ENCODE measurements at regions not wholly inside any gene's neighbourhood (a gene's known extent, or its start where the extent isn't known, plus 50 kb on each side); places are given as distances from the start of the nearest gene placed in this dataset.

- no peaks in the 10 kb centered on the region for H3K27me3 ChIP-seq (ENCODE audit: control insufficient read depth in 3 of 3, insufficient read depth in 3 of 3, low read length in 3 of 3)
- no peak for FAIRE-seq
These were observed 162.8 kb upstream of the SLC38A2 start for GRCh38 chr12:46535376-46535775.

GRCh38 chr12:46534327-46534840, 161.8 kb upstream of the SLC38A2 start:
- 42 to 83% (median 45%) methylated on average over 1 of the region's 1 CpG for WGBS, 3 donors
- Histone ChIP-seq H3K27me3 (ENCODE audit: control insufficient read depth in 3 of 3, insufficient read depth in 3 of 3, low read length in 3 of 3) (no peaks in the 10 kb centered on the region), H3K4me3 (ENCODE audit: low read depth in 1 of 3, low read length in 3 of 3) (no peak overlapping the region), H3K36me3 (ENCODE audit: control insufficient read depth in 3 of 3, insufficient read depth in 2 of 3, low read depth in 1 of 3, low read length in 3 of 3) (no peaks in the 10 kb centered on the region), H3K27ac (ENCODE audit: low read depth in 1 of 3, low read length in 2 of 3) (peak overlapping the region in 1 of 3 donors; percentile 41), H3K9me3 (ENCODE audit: control insufficient read depth in 2 of 2, insufficient read depth in 1 of 2, low read depth in 1 of 2, low read length in 1 of 2) (peaks cover 0 to 19% of the 10 kb centered on the region in 2 donors), H3K4me1 (ENCODE audit: control insufficient read depth in 3 of 3, insufficient read depth in 2 of 3, low read depth in 1 of 3, low read length in 2 of 3) (peaks cover 0 to 17% (median 0%) of the 10 kb centered on the region in 3 donors)
- DNase-seq (peak in 1 of 2 donors; percentile 37), FAIRE-seq (no peak)

More at GRCh38 chr12:46535376-46535775, 162.8 kb upstream of the SLC38A2 start:
- 78 to 92% (median 82%) methylated on average over 3 of the region's 3 CpGs for WGBS, 3 donors
- no peak overlapping the region for H3K4me3 ChIP-seq (ENCODE audit: low read depth in 1 of 3, low read length in 3 of 3)
- no peak overlapping the region for H3K27ac ChIP-seq (ENCODE audit: low read depth in 1 of 3, low read length in 2 of 3)
- no peak for DNase-seq
- H3K4me1 ChIP-seq (ENCODE audit: control insufficient read depth in 3 of 3, insufficient read depth in 2 of 3, low read depth in 1 of 3, low read length in 2 of 3), result peaks cover 0 to 17% (median 0%) of the 10 kb centered on the region in 3 donors
- no peaks in the 10 kb centered on the region for H3K36me3 ChIP-seq (ENCODE audit: control insufficient read depth in 3 of 3, insufficient read depth in 2 of 3, low read depth in 1 of 3, low read length in 3 of 3)
- H3K9me3 ChIP-seq (ENCODE audit: control insufficient read depth in 2 of 2, insufficient read depth in 1 of 2, low read depth in 1 of 2, low read length in 1 of 2), result peaks cover 0 to 18% of the 10 kb centered on the region in 2 donors

GRCh38 chr12:46533723-46534122, 161.2 kb upstream of the SLC38A2 start:
- FAIRE-seq (no peak), DNase-seq (no peak)
- Histone ChIP-seq H3K4me1 (ENCODE audit: control insufficient read depth in 3 of 3, insufficient read depth in 2 of 3, low read depth in 1 of 3, low read length in 2 of 3) (peaks cover 0 to 17% (median 0%) of the 10 kb centered on the region in 3 donors), H3K27me3 (ENCODE audit: control insufficient read depth in 3 of 3, insufficient read depth in 3 of 3, low read length in 3 of 3) (no peaks in the 10 kb centered on the region), H3K4me3 (ENCODE audit: low read depth in 1 of 3, low read length in 3 of 3) (no peak overlapping the region), H3K27ac (ENCODE audit: low read depth in 1 of 3, low read length in 2 of 3) (peak overlapping the region in 1 of 3 donors; percentile 41), H3K36me3 (ENCODE audit: control insufficient read depth in 3 of 3, insufficient read depth in 2 of 3, low read depth in 1 of 3, low read length in 3 of 3) (no peaks in the 10 kb centered on the region), H3K9me3 (ENCODE audit: control insufficient read depth in 2 of 2, insufficient read depth in 1 of 2, low read depth in 1 of 2, low read length in 1 of 2) (peaks cover 0 to 19% of the 10 kb centered on the region in 2 donors)
- 77 to 88% (median 86%) methylated on average over 2 of the region's 2 CpGs for WGBS, 3 donors

- no peak overlapping the region for H3K4me3 ChIP-seq (ENCODE audit: low read depth in 1 of 3, low read length in 3 of 3)
- DNase-seq (no peak), FAIRE-seq (no peak)
- no peaks in the 10 kb centered on the region for H3K36me3 ChIP-seq (ENCODE audit: control insufficient read depth in 3 of 3, insufficient read depth in 2 of 3, low read depth in 1 of 3, low read length in 3 of 3)
- WGBS, 3 donors, result 92 to 97% (median 95%) methylated on average over 3 of the region's 3 CpGs
- peaks cover 0 to 17% (median 0%) of the 10 kb centered on the region in 3 donors for H3K4me1 ChIP-seq (ENCODE audit: control insufficient read depth in 3 of 3, insufficient read depth in 2 of 3, low read depth in 1 of 3, low read length in 2 of 3)
- H3K9me3 ChIP-seq (ENCODE audit: control insufficient read depth in 2 of 2, insufficient read depth in 1 of 2, low read depth in 1 of 2, low read length in 1 of 2), result peaks cover 0 to 19% of the 10 kb centered on the region in 2 donors
- no peaks in the 10 kb centered on the region for H3K27me3 ChIP-seq (ENCODE audit: control insufficient read depth in 3 of 3, insufficient read depth in 3 of 3, low read length in 3 of 3)
- H3K27ac ChIP-seq (ENCODE audit: low read depth in 1 of 3, low read length in 2 of 3), result no peak overlapping the region
These were observed 159.2 kb upstream of the SLC38A2 start for GRCh38 chr12:46531804-46532203.

- H3K36me3 ChIP-seq (ENCODE audit: control insufficient read depth in 3 of 3, insufficient read depth in 2 of 3, low read depth in 1 of 3, low read length in 3 of 3), result no peaks in the 10 kb centered on the region
- DNase-seq, result no peak
- H3K4me3 ChIP-seq (ENCODE audit: low read depth in 1 of 3, low read length in 3 of 3), result no peak overlapping the region
- FAIRE-seq, result no peak
- H3K27ac ChIP-seq (ENCODE audit: low read depth in 1 of 3, low read length in 2 of 3), result no peak overlapping the region
- peaks cover 0 to 19% of the 10 kb centered on the region in 2 donors for H3K9me3 ChIP-seq (ENCODE audit: control insufficient read depth in 2 of 2, insufficient read depth in 1 of 2, low read depth in 1 of 2, low read length in 1 of 2)
- 82 to 90% (median 87%) methylated on average over 6 of the region's 6 CpGs for WGBS, 3 donors
- H3K4me1 ChIP-seq (ENCODE audit: control insufficient read depth in 3 of 3, insufficient read depth in 2 of 3, low read depth in 1 of 3, low read length in 2 of 3), result peaks cover 0 to 15% (median 0%) of the 10 kb centered on the region in 3 donors
- no peaks in the 10 kb centered on the region for H3K27me3 ChIP-seq (ENCODE audit: control insufficient read depth in 3 of 3, insufficient read depth in 3 of 3, low read length in 3 of 3)
These were observed 158.6 kb upstream of the SLC38A2 start for GRCh38 chr12:46531059-46531785.

- no peaks in the 10 kb centered on the region for H3K36me3 ChIP-seq (ENCODE audit: control insufficient read depth in 3 of 3, insufficient read depth in 2 of 3, low read depth in 1 of 3, low read length in 3 of 3)
- DNase-seq (no peak), FAIRE-seq (no peak)
- 90 to 95% (median 92%) methylated on average over 14 of the region's 14 CpGs for WGBS, 3 donors
- H3K27me3 ChIP-seq (ENCODE audit: control insufficient read depth in 3 of 3, insufficient read depth in 3 of 3, low read length in 3 of 3), result no peaks in the 10 kb centered on the region
- no peak overlapping the region for H3K27ac ChIP-seq (ENCODE audit: low read depth in 1 of 3, low read length in 2 of 3)
- H3K4me1 ChIP-seq (ENCODE audit: control insufficient read depth in 3 of 3, insufficient read depth in 2 of 3, low read depth in 1 of 3, low read length in 2 of 3), result peaks cover 0 to 8% (median 0%) of the 10 kb centered on the region in 3 donors
- peaks cover 0 to 19% of the 10 kb centered on the region in 2 donors for H3K9me3 ChIP-seq (ENCODE audit: control insufficient read depth in 2 of 2, insufficient read depth in 1 of 2, low read depth in 1 of 2, low read length in 1 of 2)
- H3K4me3 ChIP-seq (ENCODE audit: low read depth in 1 of 3, low read length in 3 of 3), result no peak overlapping the region
These were observed 157.9 kb upstream of the SLC38A2 start for GRCh38 chr12:46530373-46531056.

DNA sequence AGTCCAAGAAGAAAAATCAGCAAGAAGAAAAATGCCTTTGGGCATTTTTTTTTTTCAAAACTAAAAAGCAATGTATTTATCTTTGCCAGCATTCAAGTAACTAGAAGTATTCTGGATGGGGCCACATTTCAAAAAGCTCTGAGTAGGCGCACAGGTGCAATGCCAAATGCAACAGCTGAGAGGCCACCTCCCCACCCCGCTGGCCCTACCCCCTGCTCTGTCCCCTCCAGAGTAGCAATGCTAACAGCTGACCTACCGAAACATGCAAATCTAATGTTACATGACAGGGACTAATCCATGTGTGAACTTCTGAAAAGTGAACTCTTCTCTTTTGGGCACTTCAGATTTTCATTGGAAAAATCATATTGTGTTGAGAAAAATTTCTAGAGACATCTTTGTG, 153.7 kb upstream of the SLC38A2 start:
- 72 to 88% (median 77%) methylated on average over 3 of the region's 3 CpGs for WGBS, 3 donors

DNA sequence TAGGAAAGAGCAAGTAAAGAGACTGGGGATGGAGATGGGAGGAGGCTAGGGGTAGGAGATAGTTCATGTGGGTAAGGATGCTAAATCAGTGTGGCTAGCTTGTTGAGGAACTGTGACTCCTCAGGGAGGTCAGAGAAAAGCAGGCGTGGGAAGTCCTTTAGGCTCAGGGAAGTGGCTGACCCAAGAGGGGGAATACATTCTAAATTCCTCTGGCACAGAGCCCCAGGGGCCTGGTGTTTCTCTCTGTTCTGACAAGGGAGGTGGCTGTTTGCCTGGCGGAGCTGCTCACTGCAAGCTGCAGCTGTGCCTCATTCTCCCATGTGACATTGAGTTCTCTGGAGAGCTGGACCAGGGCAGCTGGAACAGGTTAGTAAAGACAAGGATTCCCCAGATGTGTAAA, 152.2 kb upstream of the SLC38A2 start:
- DNase-seq (peak; percentile 3 to 34), FAIRE-seq (no peak)
- WGBS, 3 donors, result 66 to 94% (median 83%) methylated on average over 2 of the region's 2 CpGs
- no peaks in the 10 kb centered on the region for H3K36me3 ChIP-seq (ENCODE audit: control insufficient read depth in 3 of 3, insufficient read depth in 2 of 3, low read depth in 1 of 3, low read length in 3 of 3)
- no peaks in the 10 kb centered on the region for H3K9me3 ChIP-seq (ENCODE audit: control insufficient read depth in 2 of 2, insufficient read depth in 1 of 2, low read depth in 1 of 2, low read length in 1 of 2)
- peak overlapping the region in 2 of 3 donors; percentile 42 to 85 for H3K27ac ChIP-seq (ENCODE audit: low read depth in 1 of 3, low read length in 2 of 3)
- no peaks in the 10 kb centered on the region for H3K27me3 ChIP-seq (ENCODE audit: control insufficient read depth in 3 of 3, insufficient read depth in 3 of 3, low read length in 3 of 3)
- H3K4me1 ChIP-seq (ENCODE audit: control insufficient read depth in 3 of 3, insufficient read depth in 2 of 3, low read depth in 1 of 3, low read length in 2 of 3), result peaks cover 2 to 14% (median 3%) of the 10 kb centered on the region in 3 donors
- H3K4me3 ChIP-seq (ENCODE audit: low read depth in 1 of 3, low read length in 3 of 3), result no peak overlapping the region

More for the DNA sequence above, 153.7 kb upstream of the SLC38A2 start:
- Histone ChIP-seq H3K4me3 (ENCODE audit: low read depth in 1 of 3, low read length in 3 of 3) (no peak overlapping the region), H3K9me3 (ENCODE audit: control insufficient read depth in 2 of 2, insufficient read depth in 1 of 2, low read depth in 1 of 2, low read length in 1 of 2) (peaks cover 0 to 9% of the 10 kb centered on the region in 2 donors), H3K27ac (ENCODE audit: low read depth in 1 of 3, low read length in 2 of 3) (no peak overlapping the region), H3K36me3 (ENCODE audit: control insufficient read depth in 3 of 3, insufficient read depth in 2 of 3, low read depth in 1 of 3, low read length in 3 of 3) (no peaks in the 10 kb centered on the region), H3K27me3 (ENCODE audit: control insufficient read depth in 3 of 3, insufficient read depth in 3 of 3, low read length in 3 of 3) (no peaks in the 10 kb centered on the region), H3K4me1 (ENCODE audit: control insufficient read depth in 3 of 3, insufficient read depth in 2 of 3, low read depth in 1 of 3, low read length in 2 of 3) (peaks cover under 1 to 14% (median 2%) of the 10 kb centered on the region in 3 donors)
- FAIRE-seq, result no peak
- DNase-seq, result no peak
